ENCODE measurements at regions not wholly inside any gene's neighbourhood (a gene's known extent, or its start where the extent isn't known, plus 50 kb on each side); places are given as distances from the start of the nearest gene placed in this dataset.

DNA sequence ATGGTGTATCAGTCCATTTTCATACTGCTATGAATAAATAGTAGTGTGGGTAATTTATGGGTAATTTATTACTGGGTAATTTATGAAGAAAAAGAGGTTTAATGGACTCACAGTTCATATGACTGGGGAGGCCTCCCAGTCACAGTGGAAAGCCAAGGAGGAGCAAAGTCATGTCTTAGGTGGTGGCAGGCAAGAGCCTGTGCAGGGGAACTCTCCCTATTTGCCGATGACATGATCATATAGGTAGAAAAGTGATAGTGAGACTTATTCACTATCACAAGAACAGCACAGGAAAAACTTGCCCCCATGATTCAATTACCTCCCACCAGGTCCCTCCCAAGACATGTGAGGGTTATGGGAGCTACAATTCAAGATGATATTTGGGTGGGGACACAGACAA, 1137.7 kb downstream of the UQCRFS1 start:
- TF ChIP-seq, protein P1, sequence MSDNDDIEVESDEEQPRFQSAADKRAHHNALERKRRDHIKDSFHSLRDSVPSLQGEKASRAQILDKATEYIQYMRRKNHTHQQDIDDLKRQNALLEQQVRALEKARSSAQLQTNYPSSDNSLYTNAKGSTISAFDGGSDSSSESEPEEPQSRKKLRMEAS (IDR thresholded peaks at IDR 0.05): no peak
- TF ChIP-seq CEBPB (IDR thresholded peaks at IDR 0.05) (no peak), EP300 (IDR thresholded peaks at IDR 0.05; ENCODE audit: borderline replicate concordance) (no peak), ZBTB7A (IDR thresholded peaks at IDR 0.05; ENCODE audit: low read depth) (no peak), TCF12 (IDR thresholded peaks at IDR 0.05; ENCODE audit: low read depth) (no peak), EGR1 (IDR thresholded peaks at IDR 0.05) (no peak), FOXM1 (IDR thresholded peaks at IDR 0.05; ENCODE audit: borderline replicate concordance, low read depth) (no peak), CREB1 (IDR thresholded peaks at IDR 0.05; ENCODE audit: low read depth) (no peak), TAF1 (IDR thresholded peaks at IDR 0.05; ENCODE audit: low read depth) (no peak), RAD21 (IDR thresholded peaks at IDR 0.05; ENCODE audit: low read depth) (no peak), TEAD4 (IDR thresholded peaks at IDR 0.05) (no peak), NFIC (IDR thresholded peaks at IDR 0.05) (no peak), YY1 (IDR thresholded peaks at IDR 0.05; ENCODE audit: low read depth) (no peak)
- TF ChIP-seq, protein P2, sequence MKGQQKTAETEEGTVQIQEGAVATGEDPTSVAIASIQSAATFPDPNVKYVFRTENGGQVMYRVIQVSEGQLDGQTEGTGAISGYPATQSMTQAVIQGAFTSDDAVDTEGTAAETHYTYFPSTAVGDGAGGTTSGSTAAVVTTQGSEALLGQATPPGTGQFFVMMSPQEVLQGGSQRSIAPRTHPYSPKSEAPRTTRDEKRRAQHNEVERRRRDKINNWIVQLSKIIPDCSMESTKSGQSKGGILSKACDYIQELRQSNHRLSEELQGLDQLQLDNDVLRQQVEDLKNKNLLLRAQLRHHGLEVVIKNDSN (IDR thresholded peaks at IDR 0.05): no peak
- TF ChIP-seq, protein P3, sequence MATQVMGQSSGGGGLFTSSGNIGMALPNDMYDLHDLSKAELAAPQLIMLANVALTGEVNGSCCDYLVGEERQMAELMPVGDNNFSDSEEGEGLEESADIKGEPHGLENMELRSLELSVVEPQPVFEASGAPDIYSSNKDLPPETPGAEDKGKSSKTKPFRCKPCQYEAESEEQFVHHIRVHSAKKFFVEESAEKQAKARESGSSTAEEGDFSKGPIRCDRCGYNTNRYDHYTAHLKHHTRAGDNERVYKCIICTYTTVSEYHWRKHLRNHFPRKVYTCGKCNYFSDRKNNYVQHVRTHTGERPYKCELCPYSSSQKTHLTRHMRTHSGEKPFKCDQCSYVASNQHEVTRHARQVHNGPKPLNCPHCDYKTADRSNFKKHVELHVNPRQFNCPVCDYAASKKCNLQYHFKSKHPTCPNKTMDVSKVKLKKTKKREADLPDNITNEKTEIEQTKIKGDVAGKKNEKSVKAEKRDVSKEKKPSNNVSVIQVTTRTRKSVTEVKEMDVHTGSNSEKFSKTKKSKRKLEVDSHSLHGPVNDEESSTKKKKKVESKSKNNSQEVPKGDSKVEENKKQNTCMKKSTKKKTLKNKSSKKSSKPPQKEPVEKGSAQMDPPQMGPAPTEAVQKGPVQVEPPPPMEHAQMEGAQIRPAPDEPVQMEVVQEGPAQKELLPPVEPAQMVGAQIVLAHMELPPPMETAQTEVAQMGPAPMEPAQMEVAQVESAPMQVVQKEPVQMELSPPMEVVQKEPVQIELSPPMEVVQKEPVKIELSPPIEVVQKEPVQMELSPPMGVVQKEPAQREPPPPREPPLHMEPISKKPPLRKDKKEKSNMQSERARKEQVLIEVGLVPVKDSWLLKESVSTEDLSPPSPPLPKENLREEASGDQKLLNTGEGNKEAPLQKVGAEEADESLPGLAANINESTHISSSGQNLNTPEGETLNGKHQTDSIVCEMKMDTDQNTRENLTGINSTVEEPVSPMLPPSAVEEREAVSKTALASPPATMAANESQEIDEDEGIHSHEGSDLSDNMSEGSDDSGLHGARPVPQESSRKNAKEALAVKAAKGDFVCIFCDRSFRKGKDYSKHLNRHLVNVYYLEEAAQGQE (IDR thresholded peaks at IDR 0.05; ENCODE audit: low read depth): no peak

DNA sequence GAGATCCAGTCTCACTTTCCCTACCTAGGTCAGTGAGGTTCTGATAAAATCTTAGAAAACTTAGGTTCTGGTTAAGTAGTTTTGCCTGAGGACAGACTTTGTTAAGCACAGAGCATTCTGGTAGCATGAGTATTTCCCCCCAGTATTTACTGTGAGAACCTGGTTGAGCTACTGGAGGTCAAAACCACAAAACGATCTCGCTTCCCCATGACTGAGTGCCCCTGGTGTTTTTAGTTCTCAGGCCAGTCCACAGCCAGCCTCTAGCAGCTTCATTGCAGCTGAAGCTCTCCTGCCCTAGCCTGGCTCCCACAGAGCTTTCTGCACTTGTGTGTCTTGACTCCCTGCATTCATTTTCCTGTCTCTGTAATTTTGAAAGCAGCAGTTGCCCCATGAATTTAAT, 1138.2 kb downstream of the UQCRFS1 start:
- TF ChIP-seq RAD21 (IDR thresholded peaks at IDR 0.05; ENCODE audit: low read depth) (no peak), EP300 (IDR thresholded peaks at IDR 0.05; ENCODE audit: borderline replicate concordance) (no peak), EGR1 (IDR thresholded peaks at IDR 0.05) (no peak), TEAD4 (IDR thresholded peaks at IDR 0.05) (no peak), FOXM1 (IDR thresholded peaks at IDR 0.05; ENCODE audit: borderline replicate concordance, low read depth) (no peak), TCF12 (IDR thresholded peaks at IDR 0.05; ENCODE audit: low read depth) (no peak), YY1 (IDR thresholded peaks at IDR 0.05; ENCODE audit: low read depth) (no peak), NFIC (IDR thresholded peaks at IDR 0.05) (no peak), TAF1 (IDR thresholded peaks at IDR 0.05; ENCODE audit: low read depth) (no peak), ZBTB7A (IDR thresholded peaks at IDR 0.05; ENCODE audit: low read depth) (no peak)
- TF ChIP-seq, protein P2 (IDR thresholded peaks at IDR 0.05): no peak
- TF ChIP-seq, protein P3 (IDR thresholded peaks at IDR 0.05; ENCODE audit: low read depth): no peak
- TF ChIP-seq, protein P1 (IDR thresholded peaks at IDR 0.05): no peak

DNA sequence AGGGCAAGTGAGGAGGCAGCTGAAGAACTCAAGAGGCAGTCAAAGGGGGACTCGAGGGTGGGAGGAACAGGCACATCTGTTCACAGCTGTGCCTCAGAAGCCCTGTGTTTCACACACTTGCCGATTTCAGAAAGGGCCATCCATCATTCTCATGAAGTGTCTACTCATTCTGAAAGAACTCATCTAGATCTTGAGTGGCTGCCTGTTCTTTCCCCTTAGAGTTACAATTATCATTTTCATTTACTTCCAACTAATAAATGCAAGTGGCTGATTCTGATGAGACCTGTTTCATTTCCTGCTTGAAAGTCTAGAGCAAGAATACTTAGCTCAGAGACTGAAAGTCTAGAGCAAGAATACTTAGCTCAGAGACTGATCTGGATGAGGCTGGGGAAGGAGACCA, 1145.1 kb downstream of the UQCRFS1 start:
- TF ChIP-seq NFIC (IDR thresholded peaks at IDR 0.05) (no peak), TCF12 (IDR thresholded peaks at IDR 0.05; ENCODE audit: low read depth) (no peak), EP300 (IDR thresholded peaks at IDR 0.05; ENCODE audit: borderline replicate concordance) (no peak), CEBPB (IDR thresholded peaks at IDR 0.05) (no peak), RAD21 (IDR thresholded peaks at IDR 0.05; ENCODE audit: low read depth) (no peak), CREB1 (IDR thresholded peaks at IDR 0.05; ENCODE audit: low read depth) (no peak), YY1 (IDR thresholded peaks at IDR 0.05; ENCODE audit: low read depth) (no peak), TAF1 (IDR thresholded peaks at IDR 0.05; ENCODE audit: low read depth) (no peak), FOXM1 (IDR thresholded peaks at IDR 0.05; ENCODE audit: borderline replicate concordance, low read depth) (no peak), TEAD4 (IDR thresholded peaks at IDR 0.05) (no peak), ZBTB7A (IDR thresholded peaks at IDR 0.05; ENCODE audit: low read depth) (no peak), EGR1 (IDR thresholded peaks at IDR 0.05) (no peak)
- TF ChIP-seq, protein P3 (IDR thresholded peaks at IDR 0.05; ENCODE audit: low read depth): no peak
- TF ChIP-seq, protein P2 (IDR thresholded peaks at IDR 0.05): no peak
- TF ChIP-seq, protein P1 (IDR thresholded peaks at IDR 0.05): no peak

Data from Ishikawa (cell line).